ENCODE measurements at regions not wholly inside any gene's neighbourhood (a gene's known extent, or its start where the extent isn't known, plus 50 kb on each side); places are given as distances from the start of the nearest gene placed in this dataset.

DNA sequence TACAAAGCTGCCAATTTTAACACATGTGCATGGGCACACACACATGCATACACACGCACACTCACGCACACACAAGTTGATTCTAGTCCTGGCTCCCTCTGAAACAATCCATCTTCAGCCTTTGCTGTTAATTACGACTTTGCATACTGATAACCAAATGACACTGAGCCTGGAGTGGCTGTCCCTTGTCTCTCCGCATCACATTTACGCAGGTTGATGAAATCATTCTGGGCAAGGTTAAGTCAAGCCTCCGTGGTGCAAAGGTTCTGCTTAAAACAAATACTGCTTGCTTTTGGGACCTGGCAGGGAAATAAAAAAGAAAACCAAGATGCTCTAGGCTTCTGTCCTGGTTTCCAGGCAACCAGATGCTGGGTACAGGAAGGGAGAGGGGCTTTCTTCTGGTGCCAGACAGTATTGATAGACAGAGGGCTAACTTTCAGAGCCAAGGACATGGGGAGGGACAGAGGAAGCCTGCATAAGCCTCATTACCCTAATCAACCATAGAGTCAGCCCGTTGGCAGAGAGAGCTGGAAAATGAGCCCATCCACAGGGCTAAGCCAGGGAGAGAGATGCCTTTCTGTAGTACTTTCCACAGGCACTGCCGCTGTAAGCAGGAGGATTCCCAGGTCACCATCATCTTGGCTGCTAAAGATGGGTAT, 233.0 kb downstream of the WDR11 start (continued):
- TF ChIP-seq, protein P1, sequence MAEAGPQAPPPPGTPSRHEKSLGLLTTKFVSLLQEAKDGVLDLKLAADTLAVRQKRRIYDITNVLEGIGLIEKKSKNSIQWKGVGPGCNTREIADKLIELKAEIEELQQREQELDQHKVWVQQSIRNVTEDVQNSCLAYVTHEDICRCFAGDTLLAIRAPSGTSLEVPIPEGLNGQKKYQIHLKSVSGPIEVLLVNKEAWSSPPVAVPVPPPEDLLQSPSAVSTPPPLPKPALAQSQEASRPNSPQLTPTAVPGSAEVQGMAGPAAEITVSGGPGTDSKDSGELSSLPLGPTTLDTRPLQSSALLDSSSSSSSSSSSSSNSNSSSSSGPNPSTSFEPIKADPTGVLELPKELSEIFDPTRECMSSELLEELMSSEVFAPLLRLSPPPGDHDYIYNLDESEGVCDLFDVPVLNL (IDR thresholded peaks at IDR 0.05; ENCODE audit: low read depth, low read length), result no peak
- no peak for TF ChIP-seq ASH2L (IDR thresholded peaks at IDR 0.05; ENCODE audit: borderline replicate concordance, low read depth)
- no peak for TF ChIP-seq CEBPB (IDR thresholded peaks at IDR 0.05; ENCODE audit: borderline replicate concordance in 1 of 2, low read depth in 2 of 2, low read length in 2 of 2)

DNA sequence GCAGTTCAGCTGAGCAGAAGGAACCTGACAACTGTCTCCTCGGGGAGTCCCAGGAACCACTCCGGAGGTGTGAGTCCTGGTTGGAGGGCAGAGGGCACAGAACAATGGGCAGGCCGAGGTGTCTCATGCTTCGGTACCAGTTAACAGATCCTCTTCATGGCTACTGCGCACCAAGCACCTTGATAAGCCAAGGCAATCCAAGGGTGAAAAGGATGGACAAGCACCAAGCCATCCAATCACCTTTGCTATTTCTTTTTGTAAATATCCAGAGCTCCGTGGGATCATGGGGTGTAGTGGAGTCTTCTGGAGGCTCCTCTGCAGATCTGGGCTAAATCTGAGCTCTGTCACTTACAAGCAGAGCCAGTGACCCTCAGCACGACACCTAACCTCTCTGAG, 233.5 kb downstream of the WDR11 start:
- Histone ChIP-seq H3K4me3 (no peak overlapping the region), H3K79me2 (ENCODE audit: control insufficient read depth, insufficient read depth, low read length) (no peaks in the 10 kb centered on the region), H3K4me1 (ENCODE audit: control insufficient read depth, insufficient read depth, low read length) (no peaks in the 10 kb centered on the region), H3K4me2 (ENCODE audit: control insufficient read depth, insufficient read depth) (no peak overlapping the region), H3K9me3 (replicated peaks; ENCODE audit: control insufficient read depth, insufficient read depth, low read length) (no peaks in the 10 kb centered on the region), H3K27ac (ENCODE audit: control insufficient read depth, insufficient read depth) (no peak overlapping the region), H2AFZ (ENCODE audit: control insufficient read depth, low read depth, low read length) (no peak overlapping the region), H3K27me3 (replicated peaks in 1 of 2; ENCODE audit: control insufficient read depth in 2 of 2, insufficient read depth in 2 of 2, low read length in 1 of 2) (peaks cover 0 to 6% of the 10 kb centered on the region in 2 experiments; a peak in 3 of 4 replicates), H3K9ac (ENCODE audit: control insufficient read depth, insufficient read depth, low read length) (no peak overlapping the region), H3K36me3 (ENCODE audit: control insufficient read depth in 2 of 2, insufficient read depth in 2 of 2, low read length in 1 of 2) (no peaks in the 10 kb centered on the region), H4K20me1 (ENCODE audit: control insufficient read depth, insufficient read depth) (no peaks in the 10 kb centered on the region)
- intact Hi-C loops (cut with micrococcal nuclease; ENCODE audit: unreplicated experiment) (no loop called here), in situ Hi-C loops (cut with MboI) (no loop called here)
- WGBS (ENCODE audit: insufficient coverage, insufficient replicate concordance, low lambda C conversion rate, missing lambda C conversion rate), result 9% methylated on average over 7 of the region's 7 CpGs
- ChIA-PET POLR2A (no interaction called here), RAD21 (ENCODE audit: unreplicated experiment) (no interaction called here), SMC1A (ENCODE audit: uncharacterized antibody, unreplicated experiment) (no interaction called here), CTCF (no interaction called here)
- FAIRE-seq (no peak), DNase-seq (ENCODE audit: low read depth, low spot score) (no peak), ATAC-seq (no peak)
- no TSS peak for BruUV-seq (replicated peaks)
- no peak for TF ChIP-seq MEF2A (IDR thresholded peaks at IDR 0.05; ENCODE audit: insufficient read depth, low read depth, low read length)
- no peak for TF ChIP-seq KDM1A (IDR thresholded peaks at IDR 0.05; ENCODE audit: borderline replicate concordance)
- TF ChIP-seq SPI1 (IDR thresholded peaks at IDR 0.05; ENCODE audit: borderline replicate concordance, insufficient read depth, low read depth, low read length), result no peak
- TF ChIP-seq, protein P2, sequence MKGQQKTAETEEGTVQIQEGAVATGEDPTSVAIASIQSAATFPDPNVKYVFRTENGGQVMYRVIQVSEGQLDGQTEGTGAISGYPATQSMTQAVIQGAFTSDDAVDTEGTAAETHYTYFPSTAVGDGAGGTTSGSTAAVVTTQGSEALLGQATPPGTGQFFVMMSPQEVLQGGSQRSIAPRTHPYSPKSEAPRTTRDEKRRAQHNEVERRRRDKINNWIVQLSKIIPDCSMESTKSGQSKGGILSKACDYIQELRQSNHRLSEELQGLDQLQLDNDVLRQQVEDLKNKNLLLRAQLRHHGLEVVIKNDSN (IDR thresholded peaks at IDR 0.05; ENCODE audit: borderline replicate concordance, extremely low read length, insufficient read depth, low read depth, low read length), result no peak
- TF ChIP-seq BCL11A (IDR thresholded peaks at IDR 0.05; ENCODE audit: low read depth, low read length), result no peak
- TF ChIP-seq MTA3 (IDR thresholded peaks at IDR 0.05; ENCODE audit: borderline replicate concordance, low read length), result no peak
- TF ChIP-seq SMAD1 (IDR thresholded peaks at IDR 0.05; ENCODE audit: low read depth, partially characterized antibody), result no peak
- TF ChIP-seq LARP7 (IDR thresholded peaks at IDR 0.05), result no peak
- TF ChIP-seq, protein P3, sequence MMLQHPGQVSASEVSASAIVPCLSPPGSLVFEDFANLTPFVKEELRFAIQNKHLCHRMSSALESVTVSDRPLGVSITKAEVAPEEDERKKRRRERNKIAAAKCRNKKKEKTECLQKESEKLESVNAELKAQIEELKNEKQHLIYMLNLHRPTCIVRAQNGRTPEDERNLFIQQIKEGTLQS (IDR thresholded peaks at IDR 0.05; ENCODE audit: borderline replicate concordance, extremely low read depth, low read depth, low read length), result no peak
- TF ChIP-seq, protein P4, sequence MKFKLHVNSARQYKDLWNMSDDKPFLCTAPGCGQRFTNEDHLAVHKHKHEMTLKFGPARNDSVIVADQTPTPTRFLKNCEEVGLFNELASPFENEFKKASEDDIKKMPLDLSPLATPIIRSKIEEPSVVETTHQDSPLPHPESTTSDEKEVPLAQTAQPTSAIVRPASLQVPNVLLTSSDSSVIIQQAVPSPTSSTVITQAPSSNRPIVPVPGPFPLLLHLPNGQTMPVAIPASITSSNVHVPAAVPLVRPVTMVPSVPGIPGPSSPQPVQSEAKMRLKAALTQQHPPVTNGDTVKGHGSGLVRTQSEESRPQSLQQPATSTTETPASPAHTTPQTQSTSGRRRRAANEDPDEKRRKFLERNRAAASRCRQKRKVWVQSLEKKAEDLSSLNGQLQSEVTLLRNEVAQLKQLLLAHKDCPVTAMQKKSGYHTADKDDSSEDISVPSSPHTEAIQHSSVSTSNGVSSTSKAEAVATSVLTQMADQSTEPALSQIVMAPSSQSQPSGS (IDR thresholded peaks at IDR 0.05; ENCODE audit: low read length), result no peak
- TF ChIP-seq, protein P5, sequence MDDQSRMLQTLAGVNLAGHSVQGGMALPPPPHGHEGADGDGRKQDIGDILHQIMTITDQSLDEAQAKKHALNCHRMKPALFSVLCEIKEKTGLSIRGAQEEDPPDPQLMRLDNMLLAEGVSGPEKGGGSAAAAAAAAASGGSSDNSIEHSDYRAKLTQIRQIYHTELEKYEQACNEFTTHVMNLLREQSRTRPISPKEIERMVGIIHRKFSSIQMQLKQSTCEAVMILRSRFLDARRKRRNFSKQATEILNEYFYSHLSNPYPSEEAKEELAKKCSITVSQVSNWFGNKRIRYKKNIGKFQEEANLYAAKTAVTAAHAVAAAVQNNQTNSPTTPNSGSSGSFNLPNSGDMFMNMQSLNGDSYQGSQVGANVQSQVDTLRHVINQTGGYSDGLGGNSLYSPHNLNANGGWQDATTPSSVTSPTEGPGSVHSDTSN (IDR thresholded peaks at IDR 0.05; ENCODE audit: insufficient replicate concordance, low read depth, low read length), result no peak
- no peak for TF ChIP-seq MYB (IDR thresholded peaks at IDR 0.05; ENCODE audit: borderline replicate concordance, low read depth, low read length)
- TF ChIP-seq SMAD5 (IDR thresholded peaks at IDR 0.05; ENCODE audit: low read depth), result no peak

Data from GM12878 (cell line).